ENCODE measurements at regions not wholly inside any gene's neighbourhood (a gene's known extent, or its start where the extent isn't known, plus 50 kb on each side); places are given as distances from the start of the nearest gene placed in this dataset.

DNA sequence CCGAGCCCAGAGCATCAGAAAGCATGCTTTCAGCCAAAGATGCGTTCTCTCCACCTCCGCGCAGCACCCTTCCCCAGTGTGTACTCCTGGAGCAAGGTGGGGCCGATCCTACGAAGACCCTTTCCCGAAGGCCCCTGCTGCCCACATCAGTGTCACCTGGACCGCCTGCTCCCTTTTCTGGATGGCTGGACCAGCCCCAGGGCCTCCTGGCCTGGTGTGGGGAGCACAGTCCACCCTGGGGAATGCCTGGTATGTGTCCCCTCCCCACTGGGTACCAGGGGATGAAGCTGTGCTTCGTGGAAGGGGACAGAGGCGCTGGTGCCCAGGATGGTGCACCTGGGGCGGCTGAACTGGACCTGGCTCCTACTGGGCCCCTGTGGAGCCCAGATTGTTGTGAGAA lies 173.8 kb downstream of the SEC14L1 start:
- TF ChIP-seq POLR2A (IDR thresholded peaks at IDR 0.05; ENCODE audit: low read depth, low read length) = no peak
- TF ChIP-seq POU2F2 (IDR thresholded peaks at IDR 0.05; ENCODE audit: low read depth, low read length) = no peak
- no peak for TF ChIP-seq PAX5 (IDR thresholded peaks at IDR 0.05; ENCODE audit: insufficient read depth, low read length, severe bottlenecking)
- TF ChIP-seq POLR2AphosphoS5 (IDR thresholded peaks at IDR 0.05; ENCODE audit: low read depth, low read length) = no peak
- TF ChIP-seq SPI1 (IDR thresholded peaks at IDR 0.05; ENCODE audit: low read depth, low read length) = no peak
- no peak for TF ChIP-seq TAF1 (IDR thresholded peaks at IDR 0.05; ENCODE audit: low read depth, low read length)
- FAIRE-seq = no peak
- no peak for DNase-seq (ENCODE audit: insufficient read length, low spot score)

DNA sequence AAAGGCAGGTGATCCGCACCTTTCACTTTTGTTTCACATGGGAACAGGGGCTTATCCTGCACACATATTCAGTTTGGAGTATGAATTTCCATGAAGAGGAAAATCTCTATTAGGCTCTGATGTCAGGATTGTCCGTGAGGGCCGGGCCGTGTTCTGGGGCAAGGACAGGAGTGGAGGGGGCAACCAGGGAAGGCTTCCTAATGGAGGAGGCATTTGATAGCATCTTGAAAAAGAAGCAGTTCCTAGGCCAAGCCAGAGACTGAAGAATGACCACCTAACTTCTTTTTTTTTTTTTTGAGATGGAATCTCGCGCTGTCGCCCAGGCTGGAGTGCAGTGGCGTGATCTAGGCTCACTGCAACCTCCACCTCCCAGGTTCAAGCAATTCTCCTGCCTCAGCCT lies 174.2 kb downstream of the SEC14L1 start:
- TF ChIP-seq POU2F2 (IDR thresholded peaks at IDR 0.05; ENCODE audit: low read depth, low read length) = no peak
- no peak for TF ChIP-seq POLR2A (IDR thresholded peaks at IDR 0.05; ENCODE audit: low read depth, low read length)
- no peak for TF ChIP-seq PAX5 (IDR thresholded peaks at IDR 0.05; ENCODE audit: insufficient read depth, low read length, severe bottlenecking)
- TF ChIP-seq POLR2AphosphoS5 (IDR thresholded peaks at IDR 0.05; ENCODE audit: low read depth, low read length) = no peak
- TF ChIP-seq SPI1 (IDR thresholded peaks at IDR 0.05; ENCODE audit: low read depth, low read length) = no peak
- no peak for TF ChIP-seq TAF1 (IDR thresholded peaks at IDR 0.05; ENCODE audit: low read depth, low read length)
- FAIRE-seq = no peak
- no peak for DNase-seq (ENCODE audit: insufficient read length, low spot score)

DNA sequence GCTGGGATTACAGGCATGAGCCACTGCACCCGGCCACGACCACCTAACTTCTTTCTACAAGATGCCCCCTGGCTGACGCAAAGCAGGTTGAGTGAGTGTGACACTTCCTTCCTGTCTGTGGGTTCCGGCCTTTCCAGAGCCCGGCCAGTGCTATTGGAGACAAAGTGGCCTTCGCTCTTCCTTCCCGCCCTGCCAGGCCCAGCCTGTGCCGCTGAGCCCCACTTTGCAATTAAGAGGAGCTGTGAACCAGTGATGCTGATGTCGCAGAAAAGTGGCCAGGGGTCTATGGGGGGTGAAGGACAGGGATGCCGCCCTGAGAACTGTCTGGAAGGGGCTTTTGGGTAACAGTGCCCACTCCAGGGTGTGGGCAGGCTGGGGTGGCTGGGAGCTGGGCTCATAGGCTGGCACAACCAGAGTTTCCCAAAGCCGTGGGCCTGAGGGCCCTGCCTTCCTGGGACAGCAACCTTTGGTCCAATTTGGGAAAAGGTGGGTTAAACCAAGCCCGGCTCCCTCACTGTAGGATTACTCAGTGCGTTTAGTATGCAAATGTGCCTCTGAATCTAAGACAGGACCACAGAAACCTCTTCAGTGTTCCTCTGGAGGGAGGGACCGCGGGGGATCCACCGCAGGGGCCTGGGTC lies 174.9 kb downstream of the SEC14L1 start:
- no peak for DNase-seq (ENCODE audit: insufficient read length, low spot score)
- FAIRE-seq = no peak

DNA sequence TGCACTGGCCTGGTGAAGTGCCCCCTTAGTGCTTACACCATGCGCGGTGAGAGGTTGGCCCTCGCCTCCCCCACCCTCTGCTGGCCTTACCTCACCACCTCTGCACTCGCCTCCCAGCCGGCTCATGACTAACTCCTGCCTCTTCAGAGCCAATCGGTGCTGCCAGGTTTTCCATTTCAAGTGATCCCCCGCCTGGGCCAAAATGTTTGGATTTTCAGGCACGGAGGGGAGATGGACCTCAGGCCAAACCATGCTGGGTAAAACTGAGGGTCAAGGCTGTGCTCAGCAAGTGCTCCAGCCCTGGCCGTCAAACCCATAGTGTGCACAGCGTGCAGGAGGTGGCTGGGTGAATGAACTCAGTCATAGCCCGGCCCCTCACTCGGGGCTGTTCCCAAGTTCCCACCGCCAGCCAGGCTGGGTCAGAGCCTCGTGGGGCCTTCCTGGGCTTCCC lies 175.4 kb downstream of the SEC14L1 start:
- FAIRE-seq (no peak), DNase-seq (ENCODE audit: insufficient read length, low spot score) (no peak)
- TF ChIP-seq POU2F2 (IDR thresholded peaks at IDR 0.05; ENCODE audit: low read depth, low read length) (no peak), PAX5 (IDR thresholded peaks at IDR 0.05; ENCODE audit: insufficient read depth, low read length, severe bottlenecking) (no peak), TAF1 (IDR thresholded peaks at IDR 0.05; ENCODE audit: low read depth, low read length) (no peak), POLR2A (IDR thresholded peaks at IDR 0.05; ENCODE audit: low read depth, low read length) (no peak), SPI1 (IDR thresholded peaks at IDR 0.05; ENCODE audit: low read depth, low read length) (no peak), POLR2AphosphoS5 (IDR thresholded peaks at IDR 0.05; ENCODE audit: low read depth, low read length) (no peak)

More for the DNA sequence above, 174.9 kb downstream of the SEC14L1 start:
- TF ChIP-seq SPI1 (IDR thresholded peaks at IDR 0.05; ENCODE audit: low read depth, low read length) (no peak), POU2F2 (IDR thresholded peaks at IDR 0.05; ENCODE audit: low read depth, low read length) (no peak), PAX5 (IDR thresholded peaks at IDR 0.05; ENCODE audit: insufficient read depth, low read length, severe bottlenecking) (no peak), TAF1 (IDR thresholded peaks at IDR 0.05; ENCODE audit: low read depth, low read length) (no peak), POLR2AphosphoS5 (IDR thresholded peaks at IDR 0.05; ENCODE audit: low read depth, low read length) (no peak), POLR2A (IDR thresholded peaks at IDR 0.05; ENCODE audit: low read depth, low read length) (no peak)

DNA sequence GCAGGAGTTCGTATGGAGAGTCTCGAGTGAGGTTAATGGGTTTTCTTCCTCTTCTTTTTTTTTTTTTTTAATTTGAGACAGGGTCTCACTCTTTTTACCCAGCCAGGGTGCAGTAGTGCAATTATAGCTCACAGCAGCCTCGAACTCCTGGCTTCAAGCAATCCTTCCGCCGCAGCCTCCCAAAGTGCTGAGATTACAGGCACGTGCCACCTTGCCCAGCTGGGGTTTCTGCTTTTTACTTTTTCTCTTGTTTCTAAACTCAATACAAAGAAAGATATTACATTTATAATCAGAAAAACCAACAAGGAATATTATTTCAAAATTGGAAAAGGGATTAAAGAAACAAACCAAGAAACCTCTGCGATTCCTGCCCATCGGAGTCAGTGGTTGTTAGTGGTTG lies 175.9 kb downstream of the SEC14L1 start:
- FAIRE-seq = no peak
- TF ChIP-seq POU2F2 (IDR thresholded peaks at IDR 0.05; ENCODE audit: low read depth, low read length) = no peak
- no peak for TF ChIP-seq POLR2A (IDR thresholded peaks at IDR 0.05; ENCODE audit: low read depth, low read length)
- no peak for TF ChIP-seq POLR2AphosphoS5 (IDR thresholded peaks at IDR 0.05; ENCODE audit: low read depth, low read length)
- no peak for TF ChIP-seq PAX5 (IDR thresholded peaks at IDR 0.05; ENCODE audit: insufficient read depth, low read length, severe bottlenecking)
- no peak for TF ChIP-seq SPI1 (IDR thresholded peaks at IDR 0.05; ENCODE audit: low read depth, low read length)
- TF ChIP-seq TAF1 (IDR thresholded peaks at IDR 0.05; ENCODE audit: low read depth, low read length) = no peak
- DNase-seq (ENCODE audit: insufficient read length, low spot score) = no peak

DNA sequence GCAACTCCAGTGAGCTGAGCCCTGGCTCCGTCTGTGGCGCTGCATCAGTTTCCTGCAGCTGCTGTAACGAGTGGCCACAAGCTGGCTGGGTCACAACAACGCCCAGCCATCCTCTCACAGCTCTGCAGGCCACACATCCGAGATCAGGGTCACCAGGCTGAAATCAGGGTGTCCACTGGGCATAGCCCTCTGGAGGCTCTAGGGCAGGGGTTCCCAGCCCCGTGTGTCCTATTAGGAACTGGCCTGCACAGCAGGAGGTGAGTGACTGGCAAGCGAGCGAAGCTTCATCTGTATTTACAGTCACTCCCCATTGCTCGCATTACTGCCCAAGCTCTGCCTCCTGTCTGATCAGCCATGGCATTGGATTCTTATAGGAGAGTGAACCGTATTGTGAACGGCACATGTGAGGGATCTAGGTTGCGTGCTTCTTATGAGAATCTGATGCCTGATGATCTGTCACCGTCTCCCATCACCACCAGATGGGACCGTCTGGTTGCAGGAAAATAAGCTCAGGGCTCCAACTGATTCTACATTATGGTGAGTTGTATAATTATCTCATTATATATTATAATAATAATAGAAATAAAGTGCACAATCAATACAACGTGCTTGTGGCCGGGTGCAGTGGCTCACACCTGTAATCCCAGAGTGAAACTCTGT lies 176.5 kb downstream of the SEC14L1 start:
- DNase-seq (ENCODE audit: insufficient read length, low spot score) = no peak
- TF ChIP-seq POLR2A (IDR thresholded peaks at IDR 0.05; ENCODE audit: low read depth, low read length) = no peak
- TF ChIP-seq POU2F2 (IDR thresholded peaks at IDR 0.05; ENCODE audit: low read depth, low read length) = no peak
- no peak for TF ChIP-seq PAX5 (IDR thresholded peaks at IDR 0.05; ENCODE audit: insufficient read depth, low read length, severe bottlenecking)
- no peak for TF ChIP-seq TAF1 (IDR thresholded peaks at IDR 0.05; ENCODE audit: low read depth, low read length)
- no peak for TF ChIP-seq POLR2AphosphoS5 (IDR thresholded peaks at IDR 0.05; ENCODE audit: low read depth, low read length)
- no peak for TF ChIP-seq SPI1 (IDR thresholded peaks at IDR 0.05; ENCODE audit: low read depth, low read length)
- no peak for FAIRE-seq

DNA sequence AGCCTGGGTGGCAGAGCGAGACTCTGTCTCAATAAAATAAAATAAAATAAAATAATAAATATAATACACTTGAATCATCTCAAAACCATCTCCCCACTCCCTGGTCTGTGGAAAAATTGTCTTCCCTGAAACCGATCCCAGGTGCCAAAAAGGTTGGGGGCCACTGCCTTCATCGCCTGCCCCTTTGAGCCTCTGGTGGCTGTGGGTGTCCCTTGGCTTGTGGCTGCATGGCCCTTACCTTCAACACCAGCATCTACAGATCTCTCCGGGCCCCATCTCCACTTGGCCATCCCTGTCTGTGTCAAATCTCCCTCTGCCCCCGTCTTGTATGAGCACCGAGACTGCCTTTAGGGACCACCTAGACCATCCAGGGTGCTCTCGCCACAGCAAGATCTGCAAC lies 177.3 kb downstream of the SEC14L1 start:
- no peak for TF ChIP-seq TAF1 (IDR thresholded peaks at IDR 0.05; ENCODE audit: low read depth, low read length)
- TF ChIP-seq PAX5 (IDR thresholded peaks at IDR 0.05; ENCODE audit: insufficient read depth, low read length, severe bottlenecking) = no peak
- FAIRE-seq (no peak), DNase-seq (ENCODE audit: insufficient read length, low spot score) (no peak)

DNA sequence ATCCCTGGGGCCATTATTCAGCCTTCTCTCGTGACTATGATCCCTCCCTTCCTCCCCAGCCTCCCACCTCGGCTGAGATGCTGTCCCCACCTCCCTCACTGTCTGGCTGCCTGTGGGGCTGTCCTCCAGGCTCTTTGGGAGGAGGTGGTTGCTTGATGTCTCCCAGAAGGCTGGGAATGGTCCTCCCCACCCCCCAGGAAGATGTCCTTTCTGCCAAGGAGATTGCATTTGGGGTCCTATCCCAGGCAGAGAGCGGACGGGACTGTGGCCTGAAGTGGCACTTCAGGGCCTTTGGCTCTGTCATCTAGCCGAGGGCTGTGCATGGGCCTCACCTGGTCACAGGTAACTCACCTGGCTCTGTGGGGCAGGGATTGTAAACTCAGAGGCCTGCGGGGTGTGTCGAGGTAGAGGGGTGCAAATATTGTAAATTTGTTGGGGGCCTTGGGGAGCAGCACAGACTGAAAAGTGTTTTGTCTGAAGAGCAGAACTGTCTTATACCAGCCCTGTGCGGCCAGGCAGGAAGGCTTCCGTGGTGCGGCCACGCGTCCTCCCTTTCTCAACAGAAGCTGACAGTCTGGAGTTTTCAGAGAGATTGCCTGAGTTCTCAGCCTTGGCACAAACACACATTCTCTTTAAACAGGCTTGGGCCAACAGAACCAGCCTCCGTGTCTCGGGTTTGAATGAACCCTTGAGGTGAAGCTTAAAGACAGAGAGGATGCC lies 177.9 kb downstream of the SEC14L1 start:
- no peak for TF ChIP-seq PAX5 (IDR thresholded peaks at IDR 0.05; ENCODE audit: insufficient read depth, low read length, severe bottlenecking)
- no peak for TF ChIP-seq POU2F2 (IDR thresholded peaks at IDR 0.05; ENCODE audit: low read depth, low read length)
- TF ChIP-seq TAF1 (IDR thresholded peaks at IDR 0.05; ENCODE audit: low read depth, low read length) = no peak
- no peak for TF ChIP-seq POLR2A (IDR thresholded peaks at IDR 0.05; ENCODE audit: low read depth, low read length)
- TF ChIP-seq SPI1 (IDR thresholded peaks at IDR 0.05; ENCODE audit: low read depth, low read length) = no peak
- no peak for TF ChIP-seq POLR2AphosphoS5 (IDR thresholded peaks at IDR 0.05; ENCODE audit: low read depth, low read length)
- DNase-seq (ENCODE audit: insufficient read length, low spot score) (no peak), FAIRE-seq (no peak)
